MCF 10A (cell line): ENCODE measurements at regions not wholly inside any gene's neighbourhood (a gene's known extent, or its start where the extent isn't known, plus 50 kb on each side); places are given as distances from the start of the nearest gene placed in this dataset.

ENCODE experiments used
- BruUV-seq: library from RNA; stranded (reverse); fragments of 400-500 nt; replicated peaks from 2 replicates; lab custom pipeline; 2021; lab: Mats Ljungman, UMichigan
- CTCF ChIA-PET: fragments of 300-600 bp; sonication (Branson Sonifier 250); formaldehyde crosslinking; extraction: SDS; loops from one replicate; lab custom pipeline; 2021; ENCODE audit warnings: antibody characterized with exemption, inconsistent platforms; lab: Yijun Ruan, JAX
- POLR2A ChIA-PET: fragments of 300-600, 350-650 bp; sonication (Branson Sonifier 250); formaldehyde crosslinking; extraction: SDS; loops from one replicate; lab custom pipeline; 2020; ENCODE audit warnings: antibody characterized with exemption, inconsistent platforms; lab: Yijun Ruan, JAX
- DNase-seq: peaks from one replicate; pipeline ENCODE4 v3.0.0-alpha.2; 2018; ENCODE audit not compliant: unreplicated experiment
- H3K27ac Mint-ChIP-seq: one replicate; pipeline ENCODE4 v1.8.0; 2022; ENCODE audit warnings: mild to moderate bottlenecking, low read depth, mixed read lengths; ENCODE audit not compliant: unreplicated experiment
- H3K27me3 Mint-ChIP-seq: one replicate; pipeline ENCODE4 v1.8.0; 2022; ENCODE audit warnings: mixed read lengths; ENCODE audit not compliant: insufficient read depth, unreplicated experiment
- H3K36me3 Mint-ChIP-seq: one replicate; pipeline ENCODE4 v1.8.0; 2022; ENCODE audit warnings: mild to moderate bottlenecking, moderate library complexity, mixed read lengths; ENCODE audit not compliant: insufficient read depth, unreplicated experiment
- H3K4me1 Mint-ChIP-seq: one replicate; pipeline ENCODE4 v1.8.0; 2022; ENCODE audit warnings: mixed read lengths; ENCODE audit not compliant: insufficient read depth, unreplicated experiment
- H3K4me3 Mint-ChIP-seq: one replicate; pipeline ENCODE4 v1.8.0; 2022; ENCODE audit warnings: mild to moderate bottlenecking, moderate library complexity, mixed read lengths; ENCODE audit not compliant: unreplicated experiment
- H3K9me3 Mint-ChIP-seq: one replicate; pipeline ENCODE4 v1.8.0; 2022; ENCODE audit warnings: mixed read lengths; ENCODE audit not compliant: unreplicated experiment
- CTCF ChIP-seq: fragments of 200-600 bp; IDR thresholded peaks from one replicate; pipeline ENCODE4 v1.8.0; 2022; ENCODE audit warnings: antibody characterized with exemption, mild to moderate bottlenecking; ENCODE audit not compliant: unreplicated experiment
- intact Hi-C: fragments of 100-400 bp; cut with micrococcal nuclease; formaldehyde crosslinking; loops from 2 replicates; pipeline ENCODE4 v1.14.1; 2022

GRCh38 chr4:13990596-13991589, 363.4 kb upstream of the BOD1L1 start:
- no peak for TF ChIP-seq CTCF
- H3K4me3 Mint-ChIP-seq: no peak overlapping the region
- intact Hi-C loops: loop anchor here (5.0 kb wide), 1 partner anchor 261 kb away; no protein-coding TSS in a partner anchor
- no TSS peak for BruUV-seq
- H3K27me3 Mint-ChIP-seq: no peaks in the 10 kb centered on the region
- peaks cover 31% of the 10 kb centered on the region for H3K4me1 Mint-ChIP-seq
- ChIA-PET CTCF (interaction anchor here (0.7 kb wide), 1 partner anchor 738 kb away, joined by 3 read pairs; no protein-coding TSS in a partner anchor), POLR2A (interaction anchor here (0.6 kb wide), 2 partner anchors 178 to 213 kb away, joined by 3 to 4 read pairs; no protein-coding TSS in a partner anchor)
- H3K36me3 Mint-ChIP-seq: peaks cover 6% of the 10 kb centered on the region
- H3K27ac Mint-ChIP-seq: no peak overlapping the region
- peak; percentile 59 for DNase-seq
- no peaks in the 10 kb centered on the region for H3K9me3 Mint-ChIP-seq

GRCh38 chr4:13992041-13992440, 364.5 kb upstream of the BOD1L1 start:
- no peaks in the 10 kb centered on the region for H3K27me3 Mint-ChIP-seq
- no peaks in the 10 kb centered on the region for H3K9me3 Mint-ChIP-seq
- ChIA-PET POLR2A (no interaction called here), CTCF (no interaction called here)
- BruUV-seq: no TSS peak
- no peak for TF ChIP-seq CTCF
- no peak overlapping the region for H3K27ac Mint-ChIP-seq
- intact Hi-C loops: loop anchor here (5.0 kb wide), 1 partner anchor 260 kb away; no protein-coding TSS in a partner anchor
- peaks cover 31% of the 10 kb centered on the region for H3K4me1 Mint-ChIP-seq
- no peak overlapping the region for H3K4me3 Mint-ChIP-seq
- peaks cover 6% of the 10 kb centered on the region for H3K36me3 Mint-ChIP-seq
- no peak for DNase-seq

GRCh38 chr4:13992975-13993520, 365.5 kb upstream of the BOD1L1 start:
- intact Hi-C loops: loop anchor here (5.0 kb wide), 1 partner anchor 259 kb away; no protein-coding TSS in a partner anchor
- TF ChIP-seq CTCF: no peak
- Mint-ChIP-seq H3K27ac (no peak overlapping the region), H3K36me3 (peaks cover 6% of the 10 kb centered on the region), H3K4me3 (no peak overlapping the region), H3K9me3 (no peaks in the 10 kb centered on the region), H3K27me3 (no peaks in the 10 kb centered on the region), H3K4me1 (peaks cover 26% of the 10 kb centered on the region)
- POLR2A ChIA-PET: interaction anchor here (0.6 kb wide), 1 partner anchor 476 kb away, joined by 4 read pairs; no protein-coding TSS in a partner anchor
- BruUV-seq: no TSS peak
- CTCF ChIA-PET: interaction anchor here (0.8 kb wide), 1 partner anchor 134 kb away, joined by 3 read pairs; no protein-coding TSS in a partner anchor
- no peak for DNase-seq

- intact Hi-C loops: loop anchor here (5.0 kb wide), 1 partner anchor 258 kb away; no protein-coding TSS in a partner anchor
- peaks cover 16% of the 10 kb centered on the region for H3K4me1 Mint-ChIP-seq
- POLR2A ChIA-PET: no interaction called here
Measured at GRCh38 chr4:13994016-13994415, 366.5 kb upstream of the BOD1L1 start.

More at GRCh38 chr4:13994016-13994415, 366.5 kb upstream of the BOD1L1 start:
- Mint-ChIP-seq H3K27me3 (no peaks in the 10 kb centered on the region), H3K36me3 (no peaks in the 10 kb centered on the region), H3K4me3 (no peak overlapping the region), H3K27ac (no peak overlapping the region), H3K9me3 (no peaks in the 10 kb centered on the region)
- TF ChIP-seq CTCF: no peak
- CTCF ChIA-PET: no interaction called here
- no TSS peak for BruUV-seq
- no peak for DNase-seq
